ENCODE measurements at regions not wholly inside any gene's neighbourhood (a gene's known extent, or its start where the extent isn't known, plus 50 kb on each side); places are given as distances from the start of the nearest gene placed in this dataset.

DNA sequence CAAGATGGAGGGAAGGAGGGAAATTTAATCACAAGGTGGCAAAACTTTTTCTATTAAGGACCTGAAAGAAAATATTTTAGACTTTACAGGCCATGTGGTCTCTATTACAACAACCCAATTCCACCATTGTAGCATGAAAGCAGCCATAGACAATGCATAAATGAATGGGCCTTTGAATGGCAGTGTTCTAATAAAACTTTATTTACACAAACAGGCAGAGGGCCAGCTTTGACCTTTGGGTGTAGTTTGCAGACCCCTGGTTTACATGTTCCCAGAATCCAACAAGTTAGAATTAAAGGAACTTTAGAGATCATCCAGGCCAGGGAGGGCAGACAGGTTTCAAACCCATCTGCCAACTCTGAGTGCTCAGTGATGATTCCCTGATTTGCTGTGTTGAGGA lies 95.2 kb downstream of the BANF2 start:
- TF ChIP-seq, protein P1, sequence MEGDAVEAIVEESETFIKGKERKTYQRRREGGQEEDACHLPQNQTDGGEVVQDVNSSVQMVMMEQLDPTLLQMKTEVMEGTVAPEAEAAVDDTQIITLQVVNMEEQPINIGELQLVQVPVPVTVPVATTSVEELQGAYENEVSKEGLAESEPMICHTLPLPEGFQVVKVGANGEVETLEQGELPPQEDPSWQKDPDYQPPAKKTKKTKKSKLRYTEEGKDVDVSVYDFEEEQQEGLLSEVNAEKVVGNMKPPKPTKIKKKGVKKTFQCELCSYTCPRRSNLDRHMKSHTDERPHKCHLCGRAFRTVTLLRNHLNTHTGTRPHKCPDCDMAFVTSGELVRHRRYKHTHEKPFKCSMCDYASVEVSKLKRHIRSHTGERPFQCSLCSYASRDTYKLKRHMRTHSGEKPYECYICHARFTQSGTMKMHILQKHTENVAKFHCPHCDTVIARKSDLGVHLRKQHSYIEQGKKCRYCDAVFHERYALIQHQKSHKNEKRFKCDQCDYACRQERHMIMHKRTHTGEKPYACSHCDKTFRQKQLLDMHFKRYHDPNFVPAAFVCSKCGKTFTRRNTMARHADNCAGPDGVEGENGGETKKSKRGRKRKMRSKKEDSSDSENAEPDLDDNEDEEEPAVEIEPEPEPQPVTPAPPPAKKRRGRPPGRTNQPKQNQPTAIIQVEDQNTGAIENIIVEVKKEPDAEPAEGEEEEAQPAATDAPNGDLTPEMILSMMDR (IDR thresholded peaks at IDR 0.05): no peak
- TF ChIP-seq POLR2A (IDR thresholded peaks at IDR 0.05; ENCODE audit: low read length) (no peak), MYC (IDR thresholded peaks at IDR 0.05; ENCODE audit: borderline replicate concordance, low read length) (no peak)
